ENCODE measurements at regions not wholly inside any gene's neighbourhood (a gene's known extent, or its start where the extent isn't known, plus 50 kb on each side); places are given as distances from the start of the nearest gene placed in this dataset.

- no peak for TF ChIP-seq CTCF (IDR thresholded peaks at IDR 0.05; ENCODE audit: extremely low read depth, missing control alignments)
Observed at GRCh38 chr3:162170581-162170980, 674.0 kb downstream of the OTOL1 start.

GRCh38 chr3:162171970-162172369, 675.4 kb downstream of the OTOL1 start:
- no peak for TF ChIP-seq CTCF (IDR thresholded peaks at IDR 0.05; ENCODE audit: extremely low read depth, missing control alignments)
- no peak for DNase-seq (ENCODE audit: low spot score)

More at GRCh38 chr3:162170581-162170980, 674.0 kb downstream of the OTOL1 start:
- DNase-seq (ENCODE audit: low spot score), result no peak

GRCh38 chr3:162175145-162175544, 678.5 kb downstream of the OTOL1 start:
- TF ChIP-seq CTCF (IDR thresholded peaks at IDR 0.05; ENCODE audit: extremely low read depth, missing control alignments), result no peak
- DNase-seq (ENCODE audit: low spot score), result no peak

GRCh38 chr3:162175878-162176277, 679.3 kb downstream of the OTOL1 start:
- DNase-seq (ENCODE audit: low spot score), result no peak
- TF ChIP-seq CTCF (IDR thresholded peaks at IDR 0.05; ENCODE audit: extremely low read depth, missing control alignments), result no peak

- no peak for TF ChIP-seq CTCF (IDR thresholded peaks at IDR 0.05; ENCODE audit: extremely low read depth, missing control alignments)
Observed at GRCh38 chr3:162183440-162183839, 686.8 kb downstream of the OTOL1 start.

GRCh38 chr3:162192340-162193029, 695.9 kb downstream of the OTOL1 start:
- no peak for TF ChIP-seq CTCF (IDR thresholded peaks at IDR 0.05; ENCODE audit: extremely low read depth, missing control alignments)
- no peak for DNase-seq (ENCODE audit: low spot score)

More at GRCh38 chr3:162183440-162183839, 686.8 kb downstream of the OTOL1 start:
- no peak for DNase-seq (ENCODE audit: low spot score)

- no peak for TF ChIP-seq CTCF (IDR thresholded peaks at IDR 0.05; ENCODE audit: extremely low read depth, missing control alignments)
- DNase-seq (ENCODE audit: low spot score), result no peak
Observed at GRCh38 chr3:162193148-162194095, 696.8 kb downstream of the OTOL1 start.
